ENCODE measurements at regions not wholly inside any gene's neighbourhood (a gene's known extent, or its start where the extent isn't known, plus 50 kb on each side); places are given as distances from the start of the nearest gene placed in this dataset.

DNA sequence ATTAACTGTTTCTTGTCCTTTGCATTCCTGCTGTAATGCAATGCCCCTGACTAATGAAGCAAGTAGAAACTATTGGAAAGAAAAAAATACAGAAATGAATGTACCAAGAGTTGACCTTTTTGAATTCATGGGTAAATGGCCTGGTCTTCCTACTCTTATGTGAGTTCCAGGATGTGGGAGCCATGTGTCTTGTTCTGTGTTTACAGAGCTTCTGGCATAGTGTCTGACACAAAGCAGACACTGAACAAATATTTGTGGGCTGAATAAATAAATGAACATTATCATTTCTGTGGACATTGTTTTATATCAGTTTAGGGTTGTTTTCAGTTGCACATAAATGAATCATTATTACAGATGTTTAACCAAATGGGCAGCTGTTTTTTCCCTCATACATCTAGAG is 155.5 kb downstream of the CD8B2 start:
- TF ChIP-seq, protein P1, sequence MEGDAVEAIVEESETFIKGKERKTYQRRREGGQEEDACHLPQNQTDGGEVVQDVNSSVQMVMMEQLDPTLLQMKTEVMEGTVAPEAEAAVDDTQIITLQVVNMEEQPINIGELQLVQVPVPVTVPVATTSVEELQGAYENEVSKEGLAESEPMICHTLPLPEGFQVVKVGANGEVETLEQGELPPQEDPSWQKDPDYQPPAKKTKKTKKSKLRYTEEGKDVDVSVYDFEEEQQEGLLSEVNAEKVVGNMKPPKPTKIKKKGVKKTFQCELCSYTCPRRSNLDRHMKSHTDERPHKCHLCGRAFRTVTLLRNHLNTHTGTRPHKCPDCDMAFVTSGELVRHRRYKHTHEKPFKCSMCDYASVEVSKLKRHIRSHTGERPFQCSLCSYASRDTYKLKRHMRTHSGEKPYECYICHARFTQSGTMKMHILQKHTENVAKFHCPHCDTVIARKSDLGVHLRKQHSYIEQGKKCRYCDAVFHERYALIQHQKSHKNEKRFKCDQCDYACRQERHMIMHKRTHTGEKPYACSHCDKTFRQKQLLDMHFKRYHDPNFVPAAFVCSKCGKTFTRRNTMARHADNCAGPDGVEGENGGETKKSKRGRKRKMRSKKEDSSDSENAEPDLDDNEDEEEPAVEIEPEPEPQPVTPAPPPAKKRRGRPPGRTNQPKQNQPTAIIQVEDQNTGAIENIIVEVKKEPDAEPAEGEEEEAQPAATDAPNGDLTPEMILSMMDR (conservative IDR thresholded peaks at IDR 0.05; ENCODE audit: low read depth, low read length), result no peak
- no peak for TF ChIP-seq RFX5 (IDR thresholded peaks at IDR 0.05; ENCODE audit: low read depth, low read length)
- no peak for TF ChIP-seq CHD1 (IDR thresholded peaks at IDR 0.05; ENCODE audit: low read depth, low read length)
- no peak for TF ChIP-seq RCOR1 (IDR thresholded peaks at IDR 0.05; ENCODE audit: insufficient replicate concordance, low read length)

Data from IMR-90 (cell line).